C4-2B (cell line): ENCODE measurements at regions not wholly inside any gene's neighbourhood (a gene's known extent, or its start where the extent isn't known, plus 50 kb on each side); places are given as distances from the start of the nearest gene placed in this dataset.

Experiments used
- CTCF ChIP-seq: fragments of 450-650 bp; conservative IDR thresholded peaks from 2 replicates; pipeline ENCODE4 v1.5.1; 2017; ENCODE audit warnings: mild to moderate bottlenecking
- ZFX ChIP-seq: fragments of 450-650 bp; IDR thresholded peaks from 2 replicates; pipeline ENCODE4 v1.6.1; 2017

GRCh38 chr12:73065913-73066312 lies 793.7 kb downstream of the TRHDE start:
- TF ChIP-seq CTCF, result no peak
- no peak for TF ChIP-seq ZFX
